Smooth muscle cell (in vitro differentiated cells): ENCODE measurements at regions not wholly inside any gene's neighbourhood (a gene's known extent, or its start where the extent isn't known, plus 50 kb on each side); places are given as distances from the start of the nearest gene placed in this dataset.

Experiments
- DNase-seq: peaks from one replicate; lab custom pipeline; 2025; ENCODE audit not compliant: unreplicated experiment; lab: John Stamatoyannopoulos, UW
- H2AFZ ChIP-seq: fragments of 200-600 bp; sonication (generic); 2 replicates; pipeline ENCODE4 v1.6.0; 2016; ENCODE audit warnings: antibody characterized with exemption, low read depth, mild to moderate bottlenecking
- H3F3A ChIP-seq: fragments of 200-600 bp; sonication (generic); 2 replicates; pipeline ENCODE4 v1.6.0; 2017; ENCODE audit warnings: antibody characterized with exemption, low read depth
- H3K27ac ChIP-seq: fragments of 200-600 bp; sonication (generic); 2 replicates; pipeline ENCODE4 v1.5.1; 2016; ENCODE audit warnings: low read depth, mild to moderate bottlenecking
- H3K27me3 ChIP-seq: fragments of 200-600 bp; sonication (generic); 2 replicates; pipeline ENCODE4 v1.6.1; 2016; ENCODE audit warnings: low read depth, mild to moderate bottlenecking
- H3K36me3 ChIP-seq: fragments of 200-600 bp; sonication (generic); 2 replicates; pipeline ENCODE4 v1.5.1; 2016; ENCODE audit warnings: low read depth
- H3K4me1 ChIP-seq: fragments of 200-600 bp; sonication (generic); 2 replicates; pipeline ENCODE4 v1.5.1; 2016; ENCODE audit warnings: low read depth
- H3K4me2 ChIP-seq: fragments of 200-600 bp; sonication (generic); 2 replicates; pipeline ENCODE4 v1.6.0; 2016; ENCODE audit warnings: mild to moderate bottlenecking
- H3K4me3 ChIP-seq: fragments of 200-600 bp; sonication (generic); 2 replicates; pipeline ENCODE4 v1.5.1; 2016; ENCODE audit warnings: mild to moderate bottlenecking
- H3K79me2 ChIP-seq: fragments of 200-600 bp; sonication (generic); 2 replicates; pipeline ENCODE4 v1.6.0; 2016; ENCODE audit warnings: low read depth, mild to moderate bottlenecking
- H3K9ac ChIP-seq: fragments of 200-600 bp; sonication (generic); 2 replicates; pipeline ENCODE4 v1.6.0; 2016; ENCODE audit warnings: low read depth
- H3K9me3 ChIP-seq: fragments of 200-600 bp; sonication (generic); replicated peaks from 2 replicates; pipeline ENCODE4 v1.5.1; 2016; ENCODE audit warnings: low read depth
- H4K20me1 ChIP-seq: fragments of 200-600 bp; sonication (generic); 2 replicates; pipeline ENCODE4 v1.6.0; 2016; ENCODE audit warnings: low read depth
- WGBS: methylation state at CpG from one replicate; pipeline ENCODE4 v1.1.7; 2016; ENCODE audit warnings: low lambda C conversion rate; 5-methylcytosine and 5-hydroxymethylcytosine counted together
- TF ChIP-seq, protein P1 (sequence below): fragments of 200-600 bp; sonication (generic); IDR thresholded peaks from 2 replicates; pipeline ENCODE4 v1.5.1; 2017; ENCODE audit warnings: borderline replicate concordance, mild to moderate bottlenecking, antibody characterized with exemption; ENCODE audit not compliant: insufficient read depth, poor library complexity, severe bottlenecking

DNA sequence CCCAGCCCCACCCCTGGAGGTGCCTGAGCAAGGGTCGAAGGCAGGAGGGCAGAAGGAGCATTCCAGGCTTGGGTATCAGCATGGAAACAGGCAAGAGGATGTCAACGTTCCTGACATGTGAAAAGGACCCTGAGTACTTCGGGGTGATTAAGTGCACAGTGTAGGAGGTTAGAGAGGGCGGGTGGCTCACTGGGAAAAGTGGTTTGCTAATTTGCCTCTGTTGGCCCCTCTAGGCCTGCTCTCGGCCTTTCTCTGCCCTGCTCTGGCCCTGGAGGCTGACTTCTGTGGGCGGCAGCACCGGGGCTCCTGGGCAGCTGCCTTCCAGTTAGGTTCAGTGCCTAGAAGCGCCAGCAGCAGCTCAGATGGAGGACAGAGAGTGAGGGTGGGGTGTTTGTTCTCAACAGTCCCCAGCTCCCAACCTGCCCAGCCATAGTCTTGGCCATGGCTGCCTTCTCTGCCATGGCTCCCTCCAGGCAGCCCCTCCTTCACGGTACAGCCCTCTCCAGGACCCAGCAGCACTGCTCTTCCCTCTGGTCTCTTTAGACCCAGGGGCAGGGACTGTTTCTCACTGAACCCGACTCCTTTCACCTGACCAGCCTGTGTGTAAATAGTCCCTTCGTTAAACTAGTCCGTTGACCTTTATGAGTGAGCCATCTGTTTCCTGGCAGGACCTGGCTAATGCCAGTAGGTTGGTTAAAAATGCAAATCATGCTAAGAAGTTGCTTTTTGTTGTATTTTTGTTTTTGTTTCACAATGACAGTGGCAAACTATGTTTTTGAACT lies 107.1 kb upstream of the TPM1 start:
- H3K9me3 ChIP-seq, result no peaks in the 10 kb centered on the region
- H3F3A ChIP-seq, result peaks cover 27% of the 10 kb centered on the region
- no peak for DNase-seq
- H3K9ac ChIP-seq, result no peak overlapping the region
- no peaks in the 10 kb centered on the region for H4K20me1 ChIP-seq
- H3K79me2 ChIP-seq, result no peaks in the 10 kb centered on the region
- no peak overlapping the region for H3K4me3 ChIP-seq
- peak overlapping the region; percentile 75 for H2AFZ ChIP-seq
- H3K27me3 ChIP-seq, result no peaks in the 10 kb centered on the region
- no peaks in the 10 kb centered on the region for H3K36me3 ChIP-seq
- WGBS, result 52% methylated on average over 12 of the region's 12 CpGs
- H3K4me2 ChIP-seq, result no peak overlapping the region
- H3K27ac ChIP-seq, result peak overlapping the region; percentile 37
- H3K4me1 ChIP-seq, result no peaks in the 10 kb centered on the region
- TF ChIP-seq, protein P1, sequence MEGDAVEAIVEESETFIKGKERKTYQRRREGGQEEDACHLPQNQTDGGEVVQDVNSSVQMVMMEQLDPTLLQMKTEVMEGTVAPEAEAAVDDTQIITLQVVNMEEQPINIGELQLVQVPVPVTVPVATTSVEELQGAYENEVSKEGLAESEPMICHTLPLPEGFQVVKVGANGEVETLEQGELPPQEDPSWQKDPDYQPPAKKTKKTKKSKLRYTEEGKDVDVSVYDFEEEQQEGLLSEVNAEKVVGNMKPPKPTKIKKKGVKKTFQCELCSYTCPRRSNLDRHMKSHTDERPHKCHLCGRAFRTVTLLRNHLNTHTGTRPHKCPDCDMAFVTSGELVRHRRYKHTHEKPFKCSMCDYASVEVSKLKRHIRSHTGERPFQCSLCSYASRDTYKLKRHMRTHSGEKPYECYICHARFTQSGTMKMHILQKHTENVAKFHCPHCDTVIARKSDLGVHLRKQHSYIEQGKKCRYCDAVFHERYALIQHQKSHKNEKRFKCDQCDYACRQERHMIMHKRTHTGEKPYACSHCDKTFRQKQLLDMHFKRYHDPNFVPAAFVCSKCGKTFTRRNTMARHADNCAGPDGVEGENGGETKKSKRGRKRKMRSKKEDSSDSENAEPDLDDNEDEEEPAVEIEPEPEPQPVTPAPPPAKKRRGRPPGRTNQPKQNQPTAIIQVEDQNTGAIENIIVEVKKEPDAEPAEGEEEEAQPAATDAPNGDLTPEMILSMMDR, result no peak

- Histone ChIP-seq H3K4me1 (peaks cover 12% of the 10 kb centered on the region), H3K9me3 (no peaks in the 10 kb centered on the region)
Observed at GRCh38 chr15:62938825-62939224, 103.7 kb upstream of the TPM1 start.

DNA sequence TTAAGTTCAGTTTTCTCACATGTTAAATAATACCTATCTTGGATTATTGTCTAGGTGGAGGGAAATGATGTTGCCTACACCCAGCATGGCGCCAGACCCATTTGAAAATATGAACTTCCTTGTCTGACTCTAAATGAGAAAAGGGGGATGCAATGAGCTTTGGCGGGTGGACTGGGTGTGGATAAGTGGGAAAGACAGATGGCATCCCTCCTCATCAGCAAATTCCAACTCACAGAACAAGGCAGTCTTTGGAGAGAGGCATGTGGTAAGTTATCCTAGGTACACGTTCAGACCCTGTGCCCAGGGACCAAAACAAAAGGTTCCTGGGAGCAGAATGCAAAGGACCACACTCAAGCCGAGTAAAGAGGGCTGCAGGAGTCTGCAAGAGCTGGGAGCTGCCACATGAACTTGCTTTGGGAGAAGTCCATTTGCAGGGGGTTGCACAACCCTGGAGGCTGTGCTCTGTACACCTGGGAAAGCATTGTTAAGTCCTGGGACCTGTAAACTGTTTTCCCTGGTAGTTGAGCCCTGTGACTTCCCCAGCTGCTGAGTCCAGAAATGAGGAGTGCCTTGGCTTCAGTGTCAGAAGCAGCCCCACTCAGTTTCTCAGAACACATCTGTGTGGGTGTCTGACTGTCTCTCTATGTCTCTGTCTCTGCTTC lies 102.3 kb upstream of the TPM1 start:
- peak overlapping the region; percentile 53 for H3K9ac ChIP-seq
- peak overlapping the region; percentile 98 for H3K27ac ChIP-seq
- H3K4me1 ChIP-seq, result peaks cover 12% of the 10 kb centered on the region
- no peaks in the 10 kb centered on the region for H3K27me3 ChIP-seq
- H3K4me2 ChIP-seq, result peak overlapping the region; percentile 65
- no peaks in the 10 kb centered on the region for H4K20me1 ChIP-seq
- no peak overlapping the region for H3K4me3 ChIP-seq
- H3K36me3 ChIP-seq, result no peaks in the 10 kb centered on the region
- no peaks in the 10 kb centered on the region for H3K79me2 ChIP-seq
- WGBS, result 71% methylated on average over 4 of the region's 4 CpGs
- no peaks in the 10 kb centered on the region for H3K9me3 ChIP-seq
- TF ChIP-seq, protein P1, result no peak
- no peak for DNase-seq
- no peak overlapping the region for H2AFZ ChIP-seq
- peaks cover 17% of the 10 kb centered on the region for H3F3A ChIP-seq

More at GRCh38 chr15:62938825-62939224, 103.7 kb upstream of the TPM1 start:
- no peak overlapping the region for H2AFZ ChIP-seq
- no peaks in the 10 kb centered on the region for H4K20me1 ChIP-seq
- no peaks in the 10 kb centered on the region for H3K27me3 ChIP-seq
- no peak overlapping the region for H3K9ac ChIP-seq
- TF ChIP-seq, protein P1, result no peak
- no peak overlapping the region for H3K4me2 ChIP-seq
- H3K79me2 ChIP-seq, result no peaks in the 10 kb centered on the region
- H3F3A ChIP-seq, result peaks cover 25% of the 10 kb centered on the region
- DNase-seq, result no peak
- 91% methylated on average over 3 of the region's 3 CpGs for WGBS
- H3K36me3 ChIP-seq, result no peaks in the 10 kb centered on the region
- H3K4me3 ChIP-seq, result no peak overlapping the region
- H3K27ac ChIP-seq, result no peak overlapping the region
